ENCODE measurements at regions not wholly inside any gene's neighbourhood (a gene's known extent, or its start where the extent isn't known, plus 50 kb on each side); places are given as distances from the start of the nearest gene placed in this dataset.
A peak's percentile ranks its signal among the peaks of the same experiment; 100 is the strongest.

DNA sequence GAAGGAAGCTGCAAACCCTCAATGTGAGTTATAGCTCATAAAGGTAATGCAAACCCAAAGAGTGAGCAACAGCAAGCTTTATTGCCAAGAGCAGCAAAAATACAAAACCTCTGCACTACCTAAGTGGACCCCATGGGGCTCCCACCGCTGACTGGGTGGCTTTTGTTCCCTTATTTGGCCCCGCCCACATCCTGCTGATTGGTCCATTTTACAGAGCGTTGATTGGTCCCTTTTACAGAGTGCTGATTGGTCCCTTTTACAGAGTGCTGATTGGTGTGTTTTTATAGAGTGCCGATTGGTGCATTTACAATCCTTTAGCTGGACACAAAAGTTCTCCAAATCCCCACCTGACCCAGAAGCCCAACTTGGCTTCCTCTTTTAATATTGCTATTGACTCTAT lies 154.5 kb upstream of the NSMCE3 start:
- DNase-seq (ENCODE audit: low spot score), result no peak

DNA sequence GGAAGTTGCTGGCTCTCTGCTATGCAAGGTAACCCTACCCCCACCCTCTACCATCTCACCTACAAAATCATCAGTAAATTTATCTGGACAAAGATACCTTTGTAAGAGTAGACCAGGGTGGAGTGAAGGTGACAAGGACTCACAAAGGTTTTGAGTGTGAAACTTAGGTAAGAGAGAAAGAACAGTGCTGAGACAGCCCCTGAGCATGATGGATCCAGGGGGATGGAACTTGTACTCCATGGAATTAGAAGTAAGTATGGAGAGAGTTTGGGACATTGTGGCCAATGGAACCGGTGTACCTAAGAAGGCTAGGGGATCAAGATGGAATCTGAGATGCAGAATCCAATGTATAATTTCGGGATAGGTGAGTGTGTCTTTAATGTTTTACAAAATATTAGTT lies 153.0 kb upstream of the NSMCE3 start:
- DNase-seq (ENCODE audit: low spot score), result no peak

DNA sequence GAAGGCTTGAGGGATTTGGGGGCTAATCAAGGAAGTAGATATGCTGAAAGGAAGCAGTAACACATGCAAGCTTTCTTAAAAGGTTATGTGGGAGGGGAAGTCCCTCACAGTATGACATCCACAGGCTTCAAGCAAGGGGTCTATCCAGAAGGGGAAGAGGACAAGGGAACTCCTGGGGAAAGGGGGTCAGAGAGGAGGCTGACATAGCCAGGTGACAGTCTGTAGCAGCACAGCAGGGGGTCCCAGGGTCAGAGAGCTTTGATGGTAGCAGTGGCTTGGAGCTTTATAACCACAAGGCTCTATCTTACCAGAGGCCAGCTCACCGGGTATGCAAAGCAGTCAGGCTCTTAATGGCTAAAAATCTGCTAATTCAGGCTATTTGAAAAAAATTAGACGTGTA lies 150.6 kb upstream of the NSMCE3 start:
- no peak for DNase-seq (ENCODE audit: low spot score)

DNA sequence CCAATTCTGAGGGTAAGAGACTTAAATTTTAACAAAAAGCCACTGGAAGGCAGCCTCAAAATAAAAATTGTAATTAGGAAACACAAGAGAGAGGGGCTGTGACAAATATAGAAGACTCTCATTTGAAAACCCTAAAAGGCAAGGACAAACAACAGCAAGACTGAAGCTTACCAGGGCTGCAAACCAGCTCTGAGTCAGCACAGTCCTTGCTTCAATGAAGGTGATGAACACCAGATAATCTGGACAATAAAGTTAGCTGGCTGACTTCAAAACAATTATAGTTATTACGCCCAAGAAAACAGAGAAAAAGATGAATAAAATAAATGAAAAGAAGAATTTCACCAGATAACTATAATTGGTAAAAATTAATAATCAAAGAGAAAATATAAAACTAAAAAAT lies 149.3 kb upstream of the NSMCE3 start:
- no peak for DNase-seq (ENCODE audit: low spot score)

DNA sequence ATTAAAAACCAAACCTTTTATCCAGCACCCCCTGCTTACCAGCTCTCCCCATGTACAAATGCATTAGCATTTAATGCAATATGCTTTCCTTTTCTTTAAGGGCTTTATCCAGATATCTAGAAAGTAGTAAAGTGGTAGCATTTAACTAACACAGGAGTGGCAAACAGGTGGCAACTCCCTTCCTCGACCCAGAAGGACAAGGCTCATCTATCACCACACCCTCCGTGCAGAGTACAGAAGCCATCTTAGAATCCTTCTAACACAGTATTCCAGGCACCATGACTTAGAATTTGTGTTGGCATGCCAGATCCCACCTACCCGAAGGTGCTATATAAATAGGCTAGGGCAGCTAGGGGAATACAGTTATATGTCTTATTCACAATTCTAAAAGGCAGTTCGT lies 148.6 kb upstream of the NSMCE3 start:
- DNase-seq (ENCODE audit: low spot score), result no peak

DNA sequence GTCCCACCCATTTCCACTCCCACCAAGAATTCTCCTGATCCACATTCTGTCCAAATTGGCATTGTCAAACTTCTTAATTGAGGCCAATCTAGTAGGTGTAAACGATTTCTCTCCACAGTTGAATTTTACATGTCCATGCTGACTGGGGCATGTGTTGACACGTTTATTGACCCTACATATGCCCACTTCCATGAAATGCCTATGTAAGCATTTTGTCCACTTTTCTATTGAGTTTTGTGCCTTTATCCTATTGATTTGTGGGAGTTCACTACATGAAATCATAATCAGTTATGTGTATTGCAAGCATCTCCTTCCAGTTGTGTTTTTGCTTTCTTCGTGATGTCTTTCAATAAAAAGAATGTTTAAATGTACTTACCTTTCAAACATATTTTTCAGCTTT lies 141.7 kb upstream of the NSMCE3 start:
- no peak for DNase-seq (ENCODE audit: low spot score)

DNA sequence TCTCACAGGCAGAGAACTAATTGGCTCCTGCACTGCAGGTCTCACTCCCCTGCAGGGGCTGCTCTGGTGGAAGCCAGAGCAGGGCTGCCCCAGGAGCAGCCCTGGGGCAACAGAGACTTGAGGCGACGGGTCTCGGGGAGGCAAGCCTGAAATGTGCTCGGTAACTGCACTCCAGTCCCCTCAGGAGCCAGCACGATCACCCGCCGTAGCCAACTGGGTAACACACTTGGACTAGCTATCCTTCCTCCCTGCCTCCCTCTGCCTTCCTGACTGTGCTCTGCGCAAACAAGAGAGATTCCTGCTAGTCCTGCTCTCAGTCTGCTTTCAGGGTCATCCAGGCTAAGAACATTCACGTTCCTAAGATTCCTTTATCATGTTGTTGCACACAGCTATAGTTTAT lies 140.7 kb upstream of the NSMCE3 start:
- no peak for DNase-seq (ENCODE audit: low spot score)

DNA sequence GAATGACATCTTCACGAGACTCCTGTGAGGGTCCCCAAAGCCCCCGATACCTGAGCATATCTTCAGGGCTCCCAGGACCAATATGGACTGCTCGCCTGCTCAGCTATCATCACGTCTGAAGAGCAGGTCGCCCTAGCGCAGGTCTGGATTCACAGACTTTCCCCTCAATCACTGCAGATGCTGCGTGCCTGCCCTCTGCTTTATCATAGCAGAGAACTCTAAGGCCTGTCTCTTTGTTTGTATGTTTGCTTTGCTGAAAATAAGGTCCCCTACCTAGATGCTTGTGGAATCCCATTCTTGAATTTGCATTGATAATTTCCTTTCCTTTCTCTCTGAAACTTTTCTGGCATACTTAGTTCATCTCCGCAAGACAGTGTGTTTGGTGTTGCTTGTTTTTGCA lies 140.3 kb upstream of the NSMCE3 start:
- DNase-seq (ENCODE audit: low spot score), result no peak

DNA sequence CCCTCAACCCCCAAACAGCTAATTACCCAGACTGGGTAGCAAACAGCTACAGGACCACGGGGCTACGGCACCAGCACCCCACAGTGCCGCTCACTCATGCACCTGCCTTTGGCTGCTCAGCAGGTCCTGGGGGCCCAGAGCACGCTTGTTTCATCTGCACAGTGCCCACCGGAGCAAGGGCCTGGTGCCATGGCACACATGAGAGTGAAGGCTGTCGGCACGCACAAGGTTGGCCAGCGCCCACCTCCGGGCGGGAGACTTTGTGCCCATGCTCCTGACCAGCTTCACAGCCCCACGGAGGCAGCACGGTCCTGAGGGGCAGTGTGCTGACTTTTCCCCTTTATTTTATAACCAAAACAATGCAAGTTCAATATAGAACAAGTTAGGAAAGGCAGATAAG lies 135.9 kb upstream of the NSMCE3 start:
- DNase-seq (ENCODE audit: low spot score), result no peak

DNA sequence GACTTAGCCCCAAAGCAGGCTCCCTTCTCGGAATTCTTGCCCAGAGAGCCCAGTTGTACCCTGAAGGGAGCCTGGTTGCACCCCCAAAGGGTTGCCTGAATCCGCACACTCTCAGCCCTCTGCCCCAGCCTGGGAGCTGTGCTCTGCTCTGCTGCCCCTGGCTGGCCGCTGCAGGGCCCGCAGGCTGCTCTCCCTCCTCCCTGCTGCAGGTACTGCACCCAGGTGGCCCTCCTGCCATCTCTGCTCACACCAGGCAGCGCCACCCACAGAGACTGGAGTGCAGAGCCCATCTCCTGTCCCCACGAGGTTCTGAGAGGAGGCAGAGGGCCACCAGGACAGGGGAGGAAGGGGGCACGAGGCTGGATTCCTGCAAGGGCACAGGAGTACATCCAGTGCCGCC lies 134.2 kb upstream of the NSMCE3 start:
- DNase-seq (ENCODE audit: low spot score), result no peak

DNA sequence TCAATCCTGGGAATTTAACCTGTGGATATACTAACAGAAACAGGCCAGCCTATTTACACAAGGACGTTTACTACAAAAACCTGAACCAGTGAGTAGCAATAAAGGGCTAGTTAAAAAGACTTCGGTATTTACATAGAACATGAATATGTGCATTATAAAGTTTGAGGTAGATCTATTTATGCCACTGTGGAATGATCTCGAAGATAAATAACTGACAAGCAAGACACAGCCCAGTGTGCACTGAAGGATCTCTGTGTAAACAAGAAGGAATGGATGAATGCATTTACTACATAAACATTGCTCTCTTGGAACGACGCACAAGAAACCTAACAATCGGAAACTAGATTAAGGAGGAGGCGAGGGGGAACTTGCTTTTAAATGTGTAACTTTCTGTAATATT lies 132.0 kb upstream of the NSMCE3 start:
- no peak for DNase-seq (ENCODE audit: low spot score)

DNA sequence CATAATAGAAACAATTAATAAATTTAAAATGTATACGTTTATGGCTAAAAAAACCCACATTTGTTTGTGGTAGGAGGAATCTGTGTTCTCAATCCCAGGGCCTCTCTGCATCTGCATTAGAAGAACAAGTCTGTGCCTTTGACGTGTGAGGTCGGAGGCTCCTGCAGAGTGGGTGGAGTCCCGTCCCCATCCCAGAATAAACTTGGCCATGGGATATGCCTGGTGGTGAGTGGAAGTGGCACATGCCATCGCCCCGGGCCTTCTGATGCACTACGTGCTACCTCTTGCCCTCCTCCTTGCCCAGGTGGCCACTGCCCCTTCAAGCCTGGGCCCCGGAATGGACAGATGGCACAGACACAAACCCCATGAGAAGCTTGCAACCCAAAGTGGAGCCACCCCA lies 131.1 kb upstream of the NSMCE3 start:
- DNase-seq (ENCODE audit: low spot score), result no peak

DNA sequence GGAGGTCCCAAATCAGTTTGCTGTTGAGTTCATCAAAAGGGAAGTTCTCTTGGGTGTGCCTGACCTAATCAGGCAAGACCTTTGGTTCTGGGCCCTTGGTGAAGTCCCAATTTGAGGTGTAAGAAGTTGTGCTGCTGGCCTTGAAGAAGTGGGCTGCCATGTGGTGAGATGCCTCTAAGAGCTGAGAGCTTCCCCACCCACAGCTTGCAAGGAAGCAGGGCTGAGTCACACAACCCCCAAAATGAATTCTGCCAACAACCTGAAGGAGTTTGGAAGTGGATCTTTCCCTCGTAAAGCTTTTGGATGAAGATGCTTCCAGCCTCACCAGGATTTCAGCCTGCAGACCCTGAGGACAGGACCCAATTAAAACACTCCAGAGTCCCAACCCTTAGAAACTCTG lies 129.3 kb upstream of the NSMCE3 start:
- DNase-seq (ENCODE audit: low spot score), result no peak

DNA sequence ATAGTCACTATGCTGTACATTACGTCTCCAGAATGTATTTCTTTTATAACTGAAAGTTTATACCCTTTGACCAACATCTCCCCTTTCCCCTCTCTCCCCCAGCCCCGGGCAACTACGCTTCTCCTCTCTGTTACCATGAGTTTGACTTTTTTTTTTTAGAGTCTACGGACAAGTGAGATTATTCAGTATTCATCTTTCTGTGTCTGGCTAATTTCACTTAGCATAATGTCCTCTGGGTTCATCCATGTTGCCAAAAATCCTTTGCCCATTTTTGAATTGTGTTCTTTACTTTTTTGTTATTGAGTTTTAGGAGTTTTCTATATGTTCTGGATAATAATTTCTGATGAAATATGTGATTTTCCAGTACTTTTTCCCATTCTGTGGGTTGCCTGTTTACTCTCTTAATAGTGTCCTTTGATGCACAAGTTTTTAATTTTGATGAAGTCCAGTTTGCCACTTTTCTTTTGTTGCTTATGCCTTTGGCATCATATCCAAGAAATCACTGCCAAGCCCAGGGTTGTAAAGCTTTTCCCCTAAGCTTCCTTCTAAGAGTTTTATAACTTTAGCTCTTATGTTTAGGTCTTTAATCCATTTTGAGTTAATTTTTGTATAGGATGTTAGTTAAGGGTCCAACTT lies 126.7 kb upstream of the NSMCE3 start:
- no peak for DNase-seq (ENCODE audit: low spot score)

DNA sequence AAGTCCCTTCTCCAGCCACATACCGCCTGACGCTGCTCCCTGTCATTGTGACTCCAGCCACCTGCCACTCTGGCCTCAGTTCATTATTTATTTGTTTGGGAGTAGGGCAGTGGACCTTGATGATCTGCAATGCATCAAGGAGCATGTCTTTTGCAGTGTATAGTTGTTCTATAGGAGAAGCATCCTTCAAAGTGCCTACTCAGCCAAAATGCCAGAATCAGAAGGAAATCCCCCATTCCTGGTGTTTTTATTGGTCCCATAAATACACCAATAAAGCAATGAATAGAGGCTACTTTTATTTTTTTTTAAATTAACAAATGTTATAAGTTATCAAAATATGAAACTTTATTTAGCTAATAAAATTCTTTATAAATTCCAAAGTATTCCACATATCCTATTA lies 123.8 kb upstream of the NSMCE3 start:
- DNase-seq (ENCODE audit: low spot score), result no peak

DNA sequence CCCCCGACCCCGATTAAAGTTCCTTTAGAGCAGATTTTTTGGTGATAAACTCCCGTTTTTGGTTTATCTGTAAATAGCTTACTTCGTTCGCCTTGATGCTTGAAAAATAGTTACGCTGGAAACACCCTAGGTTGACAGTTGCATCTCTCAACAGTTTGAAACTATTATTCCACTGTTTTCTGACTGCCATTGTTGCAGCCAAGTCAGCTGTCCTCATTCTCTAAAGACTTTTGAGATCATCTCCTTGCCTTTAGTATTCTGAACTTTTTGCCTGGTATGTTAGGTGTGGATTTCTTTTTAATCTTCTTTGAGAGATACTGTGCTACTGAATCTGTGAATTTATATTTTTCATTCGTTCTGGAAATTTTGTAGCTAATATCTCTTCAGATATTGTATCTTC lies 122.7 kb upstream of the NSMCE3 start:
- DNase-seq (ENCODE audit: low spot score), result no peak

DNA sequence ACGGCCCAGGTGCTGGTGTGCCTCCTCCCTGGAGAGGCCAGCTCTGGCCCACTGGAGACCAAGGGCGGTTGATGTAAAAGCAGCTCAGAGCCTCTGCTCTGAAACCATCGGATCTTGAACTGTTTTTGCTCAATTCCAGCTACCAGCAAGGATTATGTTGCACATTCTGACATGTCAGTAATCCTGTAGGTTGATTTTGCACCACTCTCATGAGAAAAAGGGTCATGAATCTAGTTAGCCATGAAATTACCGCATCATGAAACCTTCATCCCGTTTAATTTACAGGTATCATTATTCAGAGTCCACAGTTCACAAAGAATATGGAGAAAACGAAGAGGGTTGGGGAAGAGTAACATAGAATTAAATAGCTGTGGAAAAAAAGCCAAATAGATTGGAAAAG lies 120.4 kb upstream of the NSMCE3 start:
- no peak for DNase-seq (ENCODE audit: low spot score)

DNA sequence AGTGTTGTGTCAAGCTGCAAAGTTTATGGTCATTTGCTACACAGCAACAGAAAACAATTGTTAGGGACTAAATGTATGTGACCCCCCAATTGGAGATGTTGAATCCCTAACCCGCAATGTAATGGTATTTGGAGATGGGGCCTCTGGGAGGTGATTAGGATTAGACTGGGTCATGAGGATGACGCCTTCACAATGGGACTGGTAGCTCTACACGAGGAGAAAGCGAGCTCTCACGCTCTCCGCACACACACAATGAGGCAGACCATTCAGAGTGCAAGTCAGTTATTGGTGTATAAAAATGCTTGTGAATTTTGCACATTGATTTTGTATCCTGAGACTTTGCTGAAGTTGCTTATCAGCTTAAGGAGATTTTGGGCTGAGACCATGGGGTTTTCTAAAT lies 116.9 kb upstream of the NSMCE3 start:
- DNase-seq (ENCODE audit: low spot score), result no peak

DNA sequence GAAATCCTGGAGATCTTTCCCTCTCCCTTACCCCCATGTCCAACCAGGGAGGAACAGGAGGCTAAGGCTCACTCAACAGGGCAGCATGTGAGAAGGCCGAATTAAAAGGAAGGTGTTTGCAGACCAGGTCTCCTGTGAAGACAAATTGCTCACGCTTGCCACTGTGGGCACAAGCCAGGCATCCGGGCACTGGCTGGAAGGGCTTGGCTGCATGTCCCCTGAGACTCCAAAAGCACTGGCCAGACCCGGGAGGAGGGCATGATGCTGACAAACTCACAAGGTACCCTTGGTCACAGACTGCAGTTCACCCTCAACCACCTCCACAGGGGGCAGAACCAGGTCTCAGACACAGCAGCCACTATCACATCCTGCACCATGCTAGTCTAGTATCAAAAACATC lies 113.7 kb upstream of the NSMCE3 start:
- no peak for DNase-seq (ENCODE audit: low spot score)

DNA sequence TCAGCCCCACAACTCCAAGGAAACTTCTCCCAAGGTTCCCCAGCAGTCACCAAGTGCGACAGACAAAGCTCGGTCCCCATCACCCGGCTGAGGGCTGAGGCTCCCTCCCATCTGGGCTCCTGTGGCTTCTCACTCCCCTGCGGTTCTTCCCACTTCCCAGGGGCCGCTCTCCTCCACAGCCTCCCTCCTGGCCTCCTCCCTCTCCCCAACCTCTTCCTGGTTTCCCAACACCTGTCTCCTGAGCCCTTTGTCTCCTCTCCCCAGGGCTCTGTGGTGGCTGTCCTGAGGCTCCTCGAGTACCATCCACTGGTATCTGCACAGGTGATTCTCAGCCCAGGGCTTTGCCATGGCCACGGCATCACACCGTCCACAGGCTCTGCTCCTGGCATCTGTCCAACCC lies 113.2 kb upstream of the NSMCE3 start:
- DNase-seq (ENCODE audit: low spot score), result no peak

DNA sequence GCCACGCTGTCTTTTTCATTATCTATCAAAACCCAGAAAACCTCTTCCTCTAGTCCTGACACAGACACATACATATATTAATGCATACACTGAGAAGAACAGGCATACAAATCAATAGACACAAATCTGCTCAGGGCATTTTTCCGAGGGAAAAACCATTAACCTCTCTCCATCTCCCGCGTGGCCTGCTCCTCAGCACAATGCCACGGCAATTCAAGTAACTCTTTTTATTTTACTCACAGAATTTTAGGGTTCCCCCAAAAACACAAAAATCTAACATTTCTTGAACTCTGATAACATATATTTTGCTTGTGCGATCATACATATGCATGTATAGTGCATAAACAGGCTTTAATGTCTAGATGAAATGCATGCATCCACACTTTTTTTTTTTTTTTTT lies 110.8 kb upstream of the NSMCE3 start:
- DNase-seq (ENCODE audit: low spot score), result no peak

DNA sequence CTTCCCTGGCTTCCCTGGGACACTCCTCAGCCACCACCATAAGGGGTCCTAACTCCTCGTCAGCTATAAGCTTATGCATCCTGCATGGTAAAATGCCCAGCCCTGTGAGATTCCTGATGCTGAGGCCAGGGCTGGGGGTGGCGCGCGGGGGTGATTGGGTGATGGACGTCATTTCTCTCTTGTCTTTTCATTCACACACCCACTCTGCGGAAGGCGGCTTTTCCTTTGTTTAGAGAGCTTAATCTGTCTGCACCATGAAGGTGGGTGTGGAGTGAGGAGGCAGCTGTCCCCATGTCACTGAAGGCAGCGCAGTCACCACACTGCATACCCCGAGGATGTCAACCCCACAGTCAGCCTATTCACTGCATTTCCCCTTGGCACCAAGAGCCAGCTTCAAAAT lies 110.0 kb upstream of the NSMCE3 start:
- no peak for DNase-seq (ENCODE audit: low spot score)

DNA sequence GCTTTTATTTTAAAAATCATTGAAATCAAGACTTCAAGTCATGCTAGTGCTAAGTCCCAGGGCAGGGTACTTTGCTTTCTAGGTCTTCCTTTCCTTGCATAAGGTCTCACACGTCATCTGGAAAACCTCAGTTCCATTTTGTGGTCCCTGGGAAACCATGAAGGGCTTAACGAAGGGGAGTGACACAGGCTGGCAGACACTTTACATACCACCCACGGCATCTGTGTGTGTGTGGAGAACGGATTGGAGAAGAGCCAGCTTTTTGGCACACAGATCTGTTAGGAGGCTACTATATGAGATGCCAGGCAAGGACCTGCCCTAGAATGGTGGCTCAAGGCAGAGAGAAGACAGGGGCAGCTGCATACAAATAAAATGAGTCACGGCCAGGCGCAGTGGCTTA lies 107.5 kb upstream of the NSMCE3 start:
- DNase-seq (ENCODE audit: low spot score), result peak; percentile 19

DNA sequence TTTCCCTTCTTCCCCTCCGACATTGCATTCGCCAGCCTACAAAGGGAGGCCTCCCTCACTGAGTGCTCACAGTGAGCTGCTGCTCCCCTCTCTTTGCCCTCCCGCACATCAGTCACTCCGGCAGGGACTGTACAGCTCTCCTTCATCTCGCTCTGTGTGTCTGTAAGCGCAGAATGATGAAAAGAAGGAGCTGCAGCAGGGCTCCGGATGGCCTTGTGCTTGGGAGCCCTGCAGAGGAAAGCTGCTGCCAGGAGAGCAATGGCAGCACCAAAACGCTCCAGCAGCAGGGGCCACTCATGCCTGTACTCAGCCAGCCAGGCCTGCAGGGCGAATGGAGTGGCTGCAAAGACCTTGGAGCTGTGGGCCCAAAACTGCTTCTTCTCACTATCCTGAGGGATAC lies 107.0 kb upstream of the NSMCE3 start:
- peak; percentile 49 for DNase-seq (ENCODE audit: low spot score)

DNA sequence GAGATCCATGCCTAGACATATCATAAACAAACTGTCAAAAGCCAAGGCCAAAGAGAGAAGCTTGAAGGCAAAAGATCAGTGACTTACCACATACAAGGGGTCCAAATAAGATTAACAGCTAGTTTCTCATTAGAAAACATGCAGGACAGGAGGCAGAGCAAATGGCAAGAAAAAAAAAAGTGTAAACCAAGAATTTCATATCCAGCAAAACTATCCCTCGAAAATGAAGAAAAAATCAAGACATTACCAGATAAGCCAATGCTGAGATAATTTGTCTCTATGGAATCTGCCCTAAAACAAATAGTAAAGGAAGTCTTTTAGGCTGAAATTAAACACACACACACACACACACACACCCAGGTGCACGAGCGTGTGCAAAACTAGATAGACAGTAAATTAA lies 99.6 kb upstream of the NSMCE3 start:
- no peak for DNase-seq (ENCODE audit: low spot score)
